ENCODE measurements at regions not wholly inside any gene's neighbourhood (a gene's known extent, or its start where the extent isn't known, plus 50 kb on each side); places are given as distances from the start of the nearest gene placed in this dataset.

DNA sequence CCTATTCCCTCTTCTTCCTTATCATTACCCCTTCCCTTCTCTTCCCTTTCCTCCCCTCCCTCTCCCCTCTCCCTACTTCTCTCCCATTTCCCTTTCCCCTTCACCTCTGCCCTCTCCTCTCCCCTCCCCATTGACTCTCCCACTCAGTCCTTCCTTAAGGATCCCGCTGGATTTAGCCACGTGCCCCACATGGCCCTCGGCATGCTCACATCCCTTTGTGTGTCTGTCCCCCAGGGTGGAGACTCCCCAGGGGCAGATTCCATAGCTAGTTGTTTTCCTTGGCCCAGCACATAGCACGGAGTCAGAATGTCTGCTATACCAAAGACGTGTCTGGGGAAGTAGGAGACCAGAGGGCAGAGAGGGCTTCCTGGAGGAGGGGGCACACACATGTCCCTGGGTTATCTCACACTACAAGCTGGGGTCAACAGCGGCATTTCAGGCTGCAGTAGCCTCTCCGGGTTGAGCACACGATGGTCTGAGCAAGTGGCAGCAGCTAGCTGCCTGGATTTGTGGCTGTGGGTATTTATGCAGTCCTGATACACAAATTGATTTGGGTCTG lies 487.0 kb downstream of the TBC1D22A start (continued):
- no peak for TF ChIP-seq SNAI2 (CRISPR knock-in tag; IDR thresholded peaks at IDR 0.05)

DNA sequence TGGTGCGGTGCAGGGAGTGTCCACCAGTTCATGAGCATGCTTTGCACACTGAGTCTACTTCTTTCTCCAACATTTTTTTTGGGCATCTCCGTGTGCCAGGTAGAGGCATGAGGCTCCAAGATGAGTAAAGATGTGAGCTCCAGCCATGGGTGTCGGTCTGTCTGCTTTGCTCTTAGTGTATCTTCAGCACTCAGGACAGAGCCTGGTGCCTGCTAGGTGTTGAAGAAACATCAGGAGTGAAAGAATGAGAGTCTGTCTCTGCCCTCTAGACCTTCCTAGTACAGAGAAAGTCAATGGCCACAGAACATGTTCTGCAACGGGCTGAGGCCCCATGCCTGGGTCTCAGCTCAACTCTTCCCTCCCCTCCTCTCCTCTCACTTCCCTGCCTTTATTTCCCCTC lies 486.5 kb downstream of the TBC1D22A start:
- no peak for ATAC-seq
- TF ChIP-seq ZC3H10 (CRISPR knock-in tag; IDR thresholded peaks at IDR 0.05) (no peak), BACH2 (CRISPR knock-in tag; IDR thresholded peaks at IDR 0.05; ENCODE audit: borderline replicate concordance) (no peak), PPARA (CRISPR knock-in tag; IDR thresholded peaks at IDR 0.05; ENCODE audit: borderline replicate concordance) (no peak), CSDC2 (CRISPR knock-in tag; IDR thresholded peaks at IDR 0.05) (no peak), ZNF70 (CRISPR knock-in tag; IDR thresholded peaks at IDR 0.05) (no peak), ZFP30 (CRISPR knock-in tag; IDR thresholded peaks at IDR 0.05) (no peak), SNAI2 (CRISPR knock-in tag; IDR thresholded peaks at IDR 0.05) (no peak), GLIS3 (CRISPR knock-in tag; IDR thresholded peaks at IDR 0.05) (no peak), ARNTL (CRISPR knock-in tag; IDR thresholded peaks at IDR 0.05; ENCODE audit: borderline replicate concordance, low read depth) (no peak), RARB (CRISPR knock-in tag; IDR thresholded peaks at IDR 0.05) (no peak), ZNF565 (CRISPR knock-in tag; conservative IDR thresholded peaks at IDR 0.05; ENCODE audit: low read depth) (no peak), ZNF8 (CRISPR knock-in tag; IDR thresholded peaks at IDR 0.05) (no peak), TCF4 (CRISPR knock-in tag; IDR thresholded peaks at IDR 0.05; ENCODE audit: borderline replicate concordance) (no peak), ZFP3 (CRISPR knock-in tag; IDR thresholded peaks at IDR 0.05) (no peak)
- TF ChIP-seq, protein P1, sequence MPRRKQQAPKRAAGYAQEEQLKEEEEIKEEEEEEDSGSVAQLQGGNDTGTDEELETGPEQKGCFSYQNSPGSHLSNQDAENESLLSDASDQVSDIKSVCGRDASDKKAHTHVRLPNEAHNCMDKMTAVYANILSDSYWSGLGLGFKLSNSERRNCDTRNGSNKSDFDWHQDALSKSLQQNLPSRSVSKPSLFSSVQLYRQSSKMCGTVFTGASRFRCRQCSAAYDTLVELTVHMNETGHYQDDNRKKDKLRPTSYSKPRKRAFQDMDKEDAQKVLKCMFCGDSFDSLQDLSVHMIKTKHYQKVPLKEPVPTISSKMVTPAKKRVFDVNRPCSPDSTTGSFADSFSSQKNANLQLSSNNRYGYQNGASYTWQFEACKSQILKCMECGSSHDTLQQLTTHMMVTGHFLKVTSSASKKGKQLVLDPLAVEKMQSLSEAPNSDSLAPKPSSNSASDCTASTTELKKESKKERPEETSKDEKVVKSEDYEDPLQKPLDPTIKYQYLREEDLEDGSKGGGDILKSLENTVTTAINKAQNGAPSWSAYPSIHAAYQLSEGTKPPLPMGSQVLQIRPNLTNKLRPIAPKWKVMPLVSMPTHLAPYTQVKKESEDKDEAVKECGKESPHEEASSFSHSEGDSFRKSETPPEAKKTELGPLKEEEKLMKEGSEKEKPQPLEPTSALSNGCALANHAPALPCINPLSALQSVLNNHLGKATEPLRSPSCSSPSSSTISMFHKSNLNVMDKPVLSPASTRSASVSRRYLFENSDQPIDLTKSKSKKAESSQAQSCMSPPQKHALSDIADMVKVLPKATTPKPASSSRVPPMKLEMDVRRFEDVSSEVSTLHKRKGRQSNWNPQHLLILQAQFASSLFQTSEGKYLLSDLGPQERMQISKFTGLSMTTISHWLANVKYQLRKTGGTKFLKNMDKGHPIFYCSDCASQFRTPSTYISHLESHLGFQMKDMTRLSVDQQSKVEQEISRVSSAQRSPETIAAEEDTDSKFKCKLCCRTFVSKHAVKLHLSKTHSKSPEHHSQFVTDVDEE (CRISPR knock-in tag; IDR thresholded peaks at IDR 0.05): no peak
- TF ChIP-seq, protein P2, sequence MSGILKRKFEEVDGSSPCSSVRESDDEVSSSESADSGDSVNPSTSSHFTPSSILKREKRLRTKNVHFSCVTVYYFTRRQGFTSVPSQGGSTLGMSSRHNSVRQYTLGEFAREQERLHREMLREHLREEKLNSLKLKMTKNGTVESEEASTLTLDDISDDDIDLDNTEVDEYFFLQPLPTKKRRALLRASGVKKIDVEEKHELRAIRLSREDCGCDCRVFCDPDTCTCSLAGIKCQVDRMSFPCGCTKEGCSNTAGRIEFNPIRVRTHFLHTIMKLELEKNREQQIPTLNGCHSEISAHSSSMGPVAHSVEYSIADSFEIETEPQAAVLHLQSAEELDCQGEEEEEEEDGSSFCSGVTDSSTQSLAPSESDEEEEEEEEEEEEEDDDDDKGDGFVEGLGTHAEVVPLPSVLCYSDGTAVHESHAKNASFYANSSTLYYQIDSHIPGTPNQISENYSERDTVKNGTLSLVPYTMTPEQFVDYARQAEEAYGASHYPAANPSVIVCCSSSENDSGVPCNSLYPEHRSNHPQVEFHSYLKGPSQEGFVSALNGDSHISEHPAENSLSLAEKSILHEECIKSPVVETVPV (CRISPR knock-in tag; IDR thresholded peaks at IDR 0.05): no peak
- TF ChIP-seq, protein P3, sequence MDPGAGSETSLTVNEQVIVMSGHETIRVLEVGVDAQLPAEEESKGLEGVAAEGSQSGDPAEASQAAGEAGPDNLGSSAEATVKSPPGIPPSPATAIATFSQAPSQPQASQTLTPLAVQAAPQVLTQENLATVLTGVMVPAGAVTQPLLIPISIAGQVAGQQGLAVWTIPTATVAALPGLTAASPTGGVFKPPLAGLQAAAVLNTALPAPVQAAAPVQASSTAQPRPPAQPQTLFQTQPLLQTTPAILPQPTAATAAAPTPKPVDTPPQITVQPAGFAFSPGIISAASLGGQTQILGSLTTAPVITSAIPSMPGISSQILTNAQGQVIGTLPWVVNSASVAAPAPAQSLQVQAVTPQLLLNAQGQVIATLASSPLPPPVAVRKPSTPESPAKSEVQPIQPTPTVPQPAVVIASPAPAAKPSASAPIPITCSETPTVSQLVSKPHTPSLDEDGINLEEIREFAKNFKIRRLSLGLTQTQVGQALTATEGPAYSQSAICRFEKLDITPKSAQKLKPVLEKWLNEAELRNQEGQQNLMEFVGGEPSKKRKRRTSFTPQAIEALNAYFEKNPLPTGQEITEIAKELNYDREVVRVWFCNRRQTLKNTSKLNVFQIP (CRISPR knock-in tag; IDR thresholded peaks at IDR 0.05; ENCODE audit: borderline replicate concordance, low read depth): no peak
- TF ChIP-seq, protein P4, sequence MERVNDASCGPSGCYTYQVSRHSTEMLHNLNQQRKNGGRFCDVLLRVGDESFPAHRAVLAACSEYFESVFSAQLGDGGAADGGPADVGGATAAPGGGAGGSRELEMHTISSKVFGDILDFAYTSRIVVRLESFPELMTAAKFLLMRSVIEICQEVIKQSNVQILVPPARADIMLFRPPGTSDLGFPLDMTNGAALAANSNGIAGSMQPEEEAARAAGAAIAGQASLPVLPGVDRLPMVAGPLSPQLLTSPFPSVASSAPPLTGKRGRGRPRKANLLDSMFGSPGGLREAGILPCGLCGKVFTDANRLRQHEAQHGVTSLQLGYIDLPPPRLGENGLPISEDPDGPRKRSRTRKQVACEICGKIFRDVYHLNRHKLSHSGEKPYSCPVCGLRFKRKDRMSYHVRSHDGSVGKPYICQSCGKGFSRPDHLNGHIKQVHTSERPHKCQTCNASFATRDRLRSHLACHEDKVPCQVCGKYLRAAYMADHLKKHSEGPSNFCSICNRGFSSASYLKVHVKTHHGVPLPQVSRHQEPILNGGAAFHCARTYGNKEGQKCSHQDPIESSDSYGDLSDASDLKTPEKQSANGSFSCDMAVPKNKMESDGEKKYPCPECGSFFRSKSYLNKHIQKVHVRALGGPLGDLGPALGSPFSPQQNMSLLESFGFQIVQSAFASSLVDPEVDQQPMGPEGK (CRISPR knock-in tag; IDR thresholded peaks at IDR 0.05; ENCODE audit: borderline replicate concordance): no peak

DNA sequence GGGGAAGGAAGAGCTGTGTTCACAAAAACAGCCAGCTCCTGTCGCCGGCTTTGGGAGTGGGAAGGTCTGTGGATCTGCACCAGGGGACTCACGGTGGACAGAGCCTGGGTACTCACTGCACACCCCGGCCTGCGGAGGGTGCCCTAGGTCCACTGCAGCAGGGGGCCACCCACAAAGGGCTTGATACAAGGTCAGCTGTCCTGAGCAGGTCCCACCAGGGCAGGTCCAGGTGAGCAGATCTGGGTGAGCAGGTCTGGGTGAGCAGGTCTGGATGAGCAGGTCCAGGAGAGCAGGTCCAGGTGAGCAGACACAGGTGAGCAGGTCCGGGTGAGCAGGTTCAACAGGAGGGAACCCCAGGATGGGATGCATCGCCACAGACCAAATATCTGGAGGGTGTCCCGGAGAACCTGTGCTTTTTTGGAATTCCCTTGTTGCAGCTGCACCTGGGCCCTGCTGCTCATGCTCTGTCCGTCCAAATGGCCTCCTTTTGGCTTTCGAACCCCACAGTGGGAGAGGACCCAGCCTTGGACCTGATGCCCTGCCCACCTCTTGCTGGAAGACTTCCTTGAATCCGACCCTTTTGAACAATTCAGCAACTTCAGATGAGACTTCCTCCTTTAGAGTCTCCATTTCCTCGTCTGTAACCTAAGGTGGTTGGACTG lies 485.3 kb downstream of the TBC1D22A start:
- ATAC-seq: no peak
- TF ChIP-seq TOX (CRISPR knock-in tag; IDR thresholded peaks at IDR 0.05; ENCODE audit: borderline replicate concordance) (no peak), BACH2 (CRISPR knock-in tag; IDR thresholded peaks at IDR 0.05; ENCODE audit: borderline replicate concordance) (no peak), ISL1 (CRISPR knock-in tag; IDR thresholded peaks at IDR 0.05) (no peak), ZNF8 (CRISPR knock-in tag; IDR thresholded peaks at IDR 0.05) (no peak), SNAI2 (CRISPR knock-in tag; IDR thresholded peaks at IDR 0.05) (no peak), ZFP30 (CRISPR knock-in tag; IDR thresholded peaks at IDR 0.05) (no peak)
- TF ChIP-seq, protein P3 (CRISPR knock-in tag; IDR thresholded peaks at IDR 0.05; ENCODE audit: borderline replicate concordance, low read depth): no peak
- TF ChIP-seq, protein P2 (CRISPR knock-in tag; IDR thresholded peaks at IDR 0.05): no peak
- TF ChIP-seq, protein P1 (CRISPR knock-in tag; IDR thresholded peaks at IDR 0.05): no peak
- TF ChIP-seq, protein P4 (CRISPR knock-in tag; IDR thresholded peaks at IDR 0.05; ENCODE audit: borderline replicate concordance): no peak

All from SK-N-SH treated with all-trans-retinoic acid at 6 μM for 48 hours (cell line).